ENCODE measurements at regions not wholly inside any gene's neighbourhood (a gene's known extent, or its start where the extent isn't known, plus 50 kb on each side); places are given as distances from the start of the nearest gene placed in this dataset.

GRCh38 chr20:11047559-11047958 is 373.8 kb upstream of the JAG1 start:
- Histone ChIP-seq H3K27me3 (replicated peaks) (no peaks in the 10 kb centered on the region), H3K36me3 (replicated peaks) (no peaks in the 10 kb centered on the region), H3K4me3 (ENCODE audit: low read depth, low read length) (no peak overlapping the region), H3K27ac (no peak overlapping the region)
- DNase-seq, result no peak
- in situ Hi-C loops (cut with HindIII; ENCODE audit: low pct_ligation_motif_present, low sequenced_read_pairs), result no loop called here
- no peak for TF ChIP-seq CTCF (IDR thresholded peaks at IDR 0.05; ENCODE audit: low read depth, low read length, missing control alignments)

- Histone ChIP-seq H3K4me3 (ENCODE audit: low read depth, low read length) (no peak overlapping the region), H3K27ac (no peak overlapping the region), H3K36me3 (replicated peaks) (no peaks in the 10 kb centered on the region), H3K27me3 (replicated peaks) (no peaks in the 10 kb centered on the region)
- no peak for DNase-seq
- TF ChIP-seq CTCF (IDR thresholded peaks at IDR 0.05; ENCODE audit: low read depth, low read length, missing control alignments), result no peak
- in situ Hi-C loops (cut with HindIII; ENCODE audit: low pct_ligation_motif_present, low sequenced_read_pairs), result no loop called here
Measured at GRCh38 chr20:11048739-11049138, 374.9 kb upstream of the JAG1 start.

- no peaks in the 10 kb centered on the region for H3K36me3 ChIP-seq (replicated peaks)
- in situ Hi-C loops (cut with HindIII; ENCODE audit: low pct_ligation_motif_present, low sequenced_read_pairs), result no loop called here
- TF ChIP-seq CTCF (IDR thresholded peaks at IDR 0.05; ENCODE audit: low read depth, low read length, missing control alignments), result no peak
Measured at GRCh38 chr20:11050350-11050749, 376.6 kb upstream of the JAG1 start.

GRCh38 chr20:11051136-11051535 is 377.3 kb upstream of the JAG1 start:
- Histone ChIP-seq H3K27ac (no peak overlapping the region), H3K4me3 (ENCODE audit: low read depth, low read length) (no peak overlapping the region), H3K27me3 (replicated peaks) (no peaks in the 10 kb centered on the region), H3K36me3 (replicated peaks) (no peaks in the 10 kb centered on the region)
- no peak for TF ChIP-seq CTCF (IDR thresholded peaks at IDR 0.05; ENCODE audit: low read depth, low read length, missing control alignments)
- in situ Hi-C loops (cut with HindIII; ENCODE audit: low pct_ligation_motif_present, low sequenced_read_pairs), result no loop called here
- DNase-seq, result no peak

More at GRCh38 chr20:11050350-11050749, 376.6 kb upstream of the JAG1 start:
- Histone ChIP-seq H3K27ac (no peak overlapping the region), H3K27me3 (replicated peaks) (no peaks in the 10 kb centered on the region), H3K4me3 (ENCODE audit: low read depth, low read length) (no peak overlapping the region)
- no peak for DNase-seq

- in situ Hi-C loops (cut with HindIII; ENCODE audit: low pct_ligation_motif_present, low sequenced_read_pairs), result no loop called here
- DNase-seq, result no peak
- Histone ChIP-seq H3K27me3 (replicated peaks) (no peaks in the 10 kb centered on the region), H3K36me3 (replicated peaks) (no peaks in the 10 kb centered on the region), H3K27ac (no peak overlapping the region), H3K4me3 (ENCODE audit: low read depth, low read length) (no peak overlapping the region)
- no peak for TF ChIP-seq CTCF (IDR thresholded peaks at IDR 0.05; ENCODE audit: low read depth, low read length, missing control alignments)
Measured at GRCh38 chr20:11053310-11053709, 379.5 kb upstream of the JAG1 start.

- Histone ChIP-seq H3K27me3 (replicated peaks) (no peaks in the 10 kb centered on the region), H3K36me3 (replicated peaks) (no peaks in the 10 kb centered on the region), H3K27ac (no peak overlapping the region), H3K4me3 (ENCODE audit: low read depth, low read length) (no peak overlapping the region)
- no peak for DNase-seq
- TF ChIP-seq CTCF (IDR thresholded peaks at IDR 0.05; ENCODE audit: low read depth, low read length, missing control alignments), result no peak
- in situ Hi-C loops (cut with HindIII; ENCODE audit: low pct_ligation_motif_present, low sequenced_read_pairs), result no loop called here
Measured at GRCh38 chr20:11054266-11054993, 380.6 kb upstream of the JAG1 start.
